OCI-LY7 (cell line): ENCODE measurements at regions not wholly inside any gene's neighbourhood (a gene's known extent, or its start where the extent isn't known, plus 50 kb on each side); places are given as distances from the start of the nearest gene placed in this dataset.

Source experiments
- EZH2phosphoT487 ChIP-seq: fragments of 200-600 bp; sonication (generic); IDR thresholded peaks from 2 replicates; pipeline ENCODE4 v1.6.1; 2018; ENCODE audit warnings: low read depth, borderline replicate concordance, mild to moderate bottlenecking, mixed run types, antibody characterized with exemption, low read length, moderate library complexity, mixed read lengths
- TF ChIP-seq, protein P1 (sequence below): fragments of 200-600 bp; sonication (generic); conservative IDR thresholded peaks from 2 replicates; pipeline ENCODE4 v1.5.1; 2014; ENCODE audit warnings: mild to moderate bottlenecking, antibody characterized with exemption, low read length, moderate library complexity, mixed read lengths

DNA sequence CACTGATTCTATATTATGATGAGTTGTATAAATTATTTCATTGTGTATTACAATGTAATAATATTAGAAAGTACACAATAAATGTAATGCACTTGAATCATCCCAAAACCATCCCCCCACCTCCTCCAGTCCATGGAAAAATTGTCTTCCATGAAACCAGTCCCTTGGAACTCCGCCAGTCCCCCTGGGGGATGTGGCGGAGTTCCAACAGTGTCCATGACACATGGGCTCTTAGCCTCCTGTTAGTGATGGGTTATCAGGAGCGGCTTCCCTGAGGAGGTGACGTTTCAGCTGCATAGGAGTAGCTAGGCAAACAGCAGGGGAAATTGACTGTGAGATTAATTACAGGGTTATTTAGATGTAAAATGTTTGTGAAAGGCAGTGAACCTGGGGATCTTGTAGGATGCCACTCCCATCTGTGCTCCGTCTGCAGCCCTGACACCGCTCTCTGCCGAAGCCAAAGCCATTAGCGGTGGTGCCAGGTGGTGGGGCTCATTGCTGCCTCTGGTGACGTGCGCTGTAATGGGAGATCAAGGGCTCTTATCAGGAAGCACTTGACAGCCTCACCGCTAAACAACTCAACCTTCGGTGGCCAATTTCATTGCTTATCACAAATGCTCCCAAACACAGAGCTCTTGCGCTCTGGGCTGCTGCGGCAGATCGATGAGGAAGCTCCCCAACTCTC is 81.6 kb upstream of the MC3R start:
- no peak for TF ChIP-seq EZH2phosphoT487
- TF ChIP-seq, protein P1, sequence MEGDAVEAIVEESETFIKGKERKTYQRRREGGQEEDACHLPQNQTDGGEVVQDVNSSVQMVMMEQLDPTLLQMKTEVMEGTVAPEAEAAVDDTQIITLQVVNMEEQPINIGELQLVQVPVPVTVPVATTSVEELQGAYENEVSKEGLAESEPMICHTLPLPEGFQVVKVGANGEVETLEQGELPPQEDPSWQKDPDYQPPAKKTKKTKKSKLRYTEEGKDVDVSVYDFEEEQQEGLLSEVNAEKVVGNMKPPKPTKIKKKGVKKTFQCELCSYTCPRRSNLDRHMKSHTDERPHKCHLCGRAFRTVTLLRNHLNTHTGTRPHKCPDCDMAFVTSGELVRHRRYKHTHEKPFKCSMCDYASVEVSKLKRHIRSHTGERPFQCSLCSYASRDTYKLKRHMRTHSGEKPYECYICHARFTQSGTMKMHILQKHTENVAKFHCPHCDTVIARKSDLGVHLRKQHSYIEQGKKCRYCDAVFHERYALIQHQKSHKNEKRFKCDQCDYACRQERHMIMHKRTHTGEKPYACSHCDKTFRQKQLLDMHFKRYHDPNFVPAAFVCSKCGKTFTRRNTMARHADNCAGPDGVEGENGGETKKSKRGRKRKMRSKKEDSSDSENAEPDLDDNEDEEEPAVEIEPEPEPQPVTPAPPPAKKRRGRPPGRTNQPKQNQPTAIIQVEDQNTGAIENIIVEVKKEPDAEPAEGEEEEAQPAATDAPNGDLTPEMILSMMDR, result no peak
